Activated CD8-positive, alpha-beta T cell treated with anti-CD3 and anti-CD28 coated beads for 36 hours (primary cell): ENCODE measurements at regions not wholly inside any gene's neighbourhood (a gene's known extent, or its start where the extent isn't known, plus 50 kb on each side); places are given as distances from the start of the nearest gene placed in this dataset.

ENCODE experiments used
- ATAC-seq: fragments of 200-7000 bp; cut with Tn5 transposase; one replicate; pipeline ENCODE4 v1.10.0; 2021; ENCODE audit warnings: mild to moderate bottlenecking, moderate library complexity
- CTCF ChIA-PET: fragments of 350-600 bp; sonication (Branson Sonifier 250); formaldehyde crosslinking; loops from one replicate; lab custom pipeline; 2021; ENCODE audit warnings: antibody characterized with exemption; lab: Charles Lee
- POLR2A ChIA-PET: fragments of 350-600 bp; sonication (Branson Sonifier 250); formaldehyde crosslinking; loops from one replicate; lab custom pipeline; 2021; ENCODE audit warnings: antibody characterized with exemption; lab: Charles Lee
- DNase-seq: peaks from one replicate; pipeline ENCODE4 v3.0.0-alpha.2; 2020
- H3K27ac Mint-ChIP-seq: one replicate; pipeline ENCODE4 v1.8.0; 2021; ENCODE audit warnings: mild to moderate bottlenecking, mixed read lengths
- H3K27me3 Mint-ChIP-seq: one replicate; pipeline ENCODE4 v1.8.0; 2021; ENCODE audit warnings: mixed read lengths
- H3K36me3 Mint-ChIP-seq: one replicate; pipeline ENCODE4 v1.8.0; 2021; ENCODE audit warnings: low read depth, mixed read lengths
- H3K4me1 Mint-ChIP-seq: one replicate; pipeline ENCODE4 v1.8.0; 2021; ENCODE audit warnings: low read depth, mixed read lengths
- H3K4me3 Mint-ChIP-seq: one replicate; pipeline ENCODE4 v1.8.0; 2021; ENCODE audit warnings: mild to moderate bottlenecking, moderate library complexity, mixed read lengths
- H3K9me3 Mint-ChIP-seq: one replicate; pipeline ENCODE4 v1.8.0; 2021; ENCODE audit warnings: mixed read lengths
- CTCF ChIP-seq: fragments of 200-600 bp; IDR thresholded peaks from one replicate; pipeline ENCODE4 v1.8.0; 2022; ENCODE audit warnings: antibody characterized with exemption, mild to moderate bottlenecking
- intact Hi-C: fragments of 100-400 bp; cut with micrococcal nuclease; formaldehyde crosslinking; loops from one replicate; pipeline ENCODE4 v1.10.0; 2022

DNA sequence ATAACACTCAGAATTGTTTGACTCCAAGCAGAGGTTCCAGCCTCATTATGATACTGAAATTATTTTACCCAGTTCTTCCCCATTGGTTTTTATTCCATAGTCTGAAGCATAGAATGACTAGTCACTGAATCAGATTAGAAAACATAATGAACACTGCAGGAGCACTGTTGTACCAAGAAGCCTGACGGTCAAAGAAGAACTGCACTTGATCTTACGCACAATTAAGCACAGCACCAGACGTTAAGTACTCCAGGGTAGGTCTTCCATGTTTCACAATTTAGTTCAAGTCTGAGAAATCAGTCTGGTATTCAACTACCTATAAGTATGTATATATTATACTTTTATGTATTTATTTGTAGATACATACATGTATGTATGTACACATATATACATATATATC lies 973.5 kb upstream of the SPRY2 start:
- Mint-ChIP-seq H3K27ac (no peak overlapping the region), H3K9me3 (peaks cover 5% of the 10 kb centered on the region), H3K4me3 (no peak overlapping the region), H3K36me3 (no peaks in the 10 kb centered on the region), H3K27me3 (no peaks in the 10 kb centered on the region), H3K4me1 (no peaks in the 10 kb centered on the region)
- CTCF ChIA-PET, result no interaction called here
- POLR2A ChIA-PET, result no interaction called here
- DNase-seq (no peak), ATAC-seq (no peak)
- TF ChIP-seq CTCF, result no peak
- intact Hi-C loops, result no loop called here

GRCh38 chr13:81305928-81306327 lies 965.0 kb upstream of the SPRY2 start:
- no peaks in the 10 kb centered on the region for H3K4me1 Mint-ChIP-seq
- ATAC-seq (no peak), DNase-seq (no peak)
- H3K27ac Mint-ChIP-seq, result no peak overlapping the region
- H3K9me3 Mint-ChIP-seq, result no peaks in the 10 kb centered on the region
- H3K27me3 Mint-ChIP-seq, result no peaks in the 10 kb centered on the region
- intact Hi-C loops, result no loop called here
- CTCF ChIA-PET, result no interaction called here
- no peak overlapping the region for H3K4me3 Mint-ChIP-seq
- POLR2A ChIA-PET, result no interaction called here
- no peak for TF ChIP-seq CTCF
- H3K36me3 Mint-ChIP-seq, result no peaks in the 10 kb centered on the region

GRCh38 chr13:81304121-81304659 lies 963.3 kb upstream of the SPRY2 start:
- CTCF ChIA-PET, result no interaction called here
- no peaks in the 10 kb centered on the region for H3K36me3 Mint-ChIP-seq

GRCh38 chr13:81302677-81303076 lies 961.8 kb upstream of the SPRY2 start:
- DNase-seq (no peak), ATAC-seq (no peak)
- no peaks in the 10 kb centered on the region for H3K9me3 Mint-ChIP-seq
- no peaks in the 10 kb centered on the region for H3K27me3 Mint-ChIP-seq
- ChIA-PET POLR2A (no interaction called here), CTCF (no interaction called here)
- no peaks in the 10 kb centered on the region for H3K4me1 Mint-ChIP-seq
- no peaks in the 10 kb centered on the region for H3K36me3 Mint-ChIP-seq
- H3K4me3 Mint-ChIP-seq, result no peak overlapping the region
- no peak overlapping the region for H3K27ac Mint-ChIP-seq
- TF ChIP-seq CTCF, result no peak
- intact Hi-C loops, result no loop called here

More at GRCh38 chr13:81304121-81304659, 963.3 kb upstream of the SPRY2 start:
- intact Hi-C loops, result no loop called here
- no peak for TF ChIP-seq CTCF
- H3K4me3 Mint-ChIP-seq, result no peak overlapping the region
- H3K9me3 Mint-ChIP-seq, result no peaks in the 10 kb centered on the region
- no peaks in the 10 kb centered on the region for H3K4me1 Mint-ChIP-seq
- DNase-seq (no peak), ATAC-seq (no peak)
- H3K27ac Mint-ChIP-seq, result no peak overlapping the region
- POLR2A ChIA-PET, result no interaction called here
- H3K27me3 Mint-ChIP-seq, result no peaks in the 10 kb centered on the region

- no peak overlapping the region for H3K4me3 Mint-ChIP-seq
- no peaks in the 10 kb centered on the region for H3K27me3 Mint-ChIP-seq
- H3K27ac Mint-ChIP-seq, result no peak overlapping the region
- intact Hi-C loops, result no loop called here
- TF ChIP-seq CTCF, result no peak
- ChIA-PET CTCF (no interaction called here), POLR2A (no interaction called here)
- H3K9me3 Mint-ChIP-seq, result no peaks in the 10 kb centered on the region
- H3K36me3 Mint-ChIP-seq, result no peaks in the 10 kb centered on the region
- no peaks in the 10 kb centered on the region for H3K4me1 Mint-ChIP-seq
- no peak for DNase-seq
- ATAC-seq, result no peak
These were observed 961.2 kb upstream of the SPRY2 start for GRCh38 chr13:81302125-81302524.
